ENCODE measurements at regions not wholly inside any gene's neighbourhood (a gene's known extent, or its start where the extent isn't known, plus 50 kb on each side); places are given as distances from the start of the nearest gene placed in this dataset.

DNA sequence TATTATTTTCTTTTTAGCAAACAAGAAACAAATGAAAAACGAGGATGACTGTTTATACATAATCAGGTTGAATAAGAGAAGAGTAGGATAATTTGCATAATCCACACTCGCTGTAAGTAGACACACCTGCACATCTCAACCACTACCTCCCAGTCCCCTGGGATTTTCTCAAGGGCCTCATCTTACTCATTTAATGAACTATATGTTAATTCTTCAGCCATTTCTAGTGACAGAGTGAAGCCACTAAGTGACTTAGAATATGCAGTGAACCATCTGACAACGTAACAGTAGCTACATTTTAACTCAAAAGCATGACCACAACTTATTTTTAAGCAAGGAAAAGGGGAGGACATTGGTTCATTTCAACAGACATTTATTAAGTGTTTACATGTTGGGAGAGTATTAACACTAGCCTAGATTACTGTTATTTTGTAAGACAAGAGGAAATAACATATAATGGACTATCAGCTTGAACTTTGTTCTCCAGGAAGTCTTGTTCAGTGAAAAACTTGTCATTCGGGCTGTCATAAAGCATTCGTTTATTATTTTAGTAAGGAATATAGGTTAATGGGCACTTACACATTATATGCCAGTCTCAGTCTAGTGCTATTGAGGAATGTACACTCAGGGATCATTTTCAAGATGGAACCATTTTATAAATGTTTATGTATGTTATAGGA lies 173.0 kb upstream of the ROBO2 start:
- TF ChIP-seq, protein P1, sequence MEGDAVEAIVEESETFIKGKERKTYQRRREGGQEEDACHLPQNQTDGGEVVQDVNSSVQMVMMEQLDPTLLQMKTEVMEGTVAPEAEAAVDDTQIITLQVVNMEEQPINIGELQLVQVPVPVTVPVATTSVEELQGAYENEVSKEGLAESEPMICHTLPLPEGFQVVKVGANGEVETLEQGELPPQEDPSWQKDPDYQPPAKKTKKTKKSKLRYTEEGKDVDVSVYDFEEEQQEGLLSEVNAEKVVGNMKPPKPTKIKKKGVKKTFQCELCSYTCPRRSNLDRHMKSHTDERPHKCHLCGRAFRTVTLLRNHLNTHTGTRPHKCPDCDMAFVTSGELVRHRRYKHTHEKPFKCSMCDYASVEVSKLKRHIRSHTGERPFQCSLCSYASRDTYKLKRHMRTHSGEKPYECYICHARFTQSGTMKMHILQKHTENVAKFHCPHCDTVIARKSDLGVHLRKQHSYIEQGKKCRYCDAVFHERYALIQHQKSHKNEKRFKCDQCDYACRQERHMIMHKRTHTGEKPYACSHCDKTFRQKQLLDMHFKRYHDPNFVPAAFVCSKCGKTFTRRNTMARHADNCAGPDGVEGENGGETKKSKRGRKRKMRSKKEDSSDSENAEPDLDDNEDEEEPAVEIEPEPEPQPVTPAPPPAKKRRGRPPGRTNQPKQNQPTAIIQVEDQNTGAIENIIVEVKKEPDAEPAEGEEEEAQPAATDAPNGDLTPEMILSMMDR (IDR thresholded peaks at IDR 0.05; ENCODE audit: low read depth, low read length, missing control alignments) = no peak
- no peak for DNase-seq (ENCODE audit: extremely low read depth, low read depth)
- H3K4me3 ChIP-seq (replicated peaks; ENCODE audit: low read depth, low read length) = no peak overlapping the region

DNA sequence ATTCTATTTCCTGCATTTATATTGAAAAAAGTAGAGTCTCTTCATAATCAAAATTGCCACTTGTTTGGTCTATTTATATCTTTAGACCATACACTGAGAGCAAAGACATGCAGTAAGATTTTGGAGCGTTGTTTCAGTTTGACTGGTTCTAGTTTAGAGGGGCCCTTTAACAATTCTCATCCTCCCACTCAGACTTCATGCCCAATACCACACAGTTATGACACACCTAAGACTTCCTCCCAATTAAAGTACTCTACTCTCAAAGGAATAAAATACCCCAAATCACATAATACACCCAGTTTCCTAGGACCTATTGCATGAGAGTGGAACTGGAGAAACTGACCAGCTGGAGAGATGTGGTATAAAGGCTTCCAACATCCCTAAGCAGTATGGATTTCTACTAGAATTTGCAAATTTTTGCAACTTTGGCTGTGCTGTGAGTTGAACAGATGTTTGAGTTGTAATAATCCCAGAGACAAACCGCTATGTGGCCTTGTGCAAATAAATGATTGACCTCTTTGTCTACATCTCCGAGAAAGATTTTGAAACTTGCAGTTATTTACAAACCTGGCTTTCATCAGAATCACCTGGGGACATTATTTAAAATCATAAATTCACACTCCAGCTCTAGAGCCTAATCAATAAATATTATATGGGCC lies 170.0 kb upstream of the ROBO2 start:
- no peak for DNase-seq (ENCODE audit: extremely low read depth, low read depth)
- TF ChIP-seq, protein P1 (IDR thresholded peaks at IDR 0.05; ENCODE audit: low read depth, low read length, missing control alignments) = no peak

DNA sequence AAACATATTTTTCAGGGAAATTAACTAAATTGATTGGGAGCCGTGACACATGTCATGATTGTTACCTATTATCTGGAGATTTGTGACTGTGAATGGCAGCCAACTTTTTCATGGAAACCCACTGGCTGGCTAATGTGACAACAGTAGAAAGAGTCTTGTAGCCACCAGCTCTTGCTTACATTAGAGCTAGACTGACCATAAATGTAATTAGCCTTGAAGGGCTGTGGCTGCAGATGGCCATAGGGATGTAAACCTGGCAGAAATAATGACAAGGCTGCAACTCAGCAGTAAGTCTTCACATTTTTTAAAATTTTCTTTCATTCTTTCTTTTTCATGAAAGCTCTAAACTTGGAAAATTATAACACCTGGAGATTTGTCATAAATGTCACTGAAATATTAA lies 168.2 kb upstream of the ROBO2 start:
- no peak for DNase-seq (ENCODE audit: extremely low read depth, low read depth)
- H3K4me3 ChIP-seq (replicated peaks; ENCODE audit: low read depth, low read length) = no peak overlapping the region
- TF ChIP-seq, protein P1 (IDR thresholded peaks at IDR 0.05; ENCODE audit: low read depth, low read length, missing control alignments) = no peak

More for the DNA sequence above, 170.0 kb upstream of the ROBO2 start:
- no peak overlapping the region for H3K4me3 ChIP-seq (replicated peaks; ENCODE audit: low read depth, low read length)

DNA sequence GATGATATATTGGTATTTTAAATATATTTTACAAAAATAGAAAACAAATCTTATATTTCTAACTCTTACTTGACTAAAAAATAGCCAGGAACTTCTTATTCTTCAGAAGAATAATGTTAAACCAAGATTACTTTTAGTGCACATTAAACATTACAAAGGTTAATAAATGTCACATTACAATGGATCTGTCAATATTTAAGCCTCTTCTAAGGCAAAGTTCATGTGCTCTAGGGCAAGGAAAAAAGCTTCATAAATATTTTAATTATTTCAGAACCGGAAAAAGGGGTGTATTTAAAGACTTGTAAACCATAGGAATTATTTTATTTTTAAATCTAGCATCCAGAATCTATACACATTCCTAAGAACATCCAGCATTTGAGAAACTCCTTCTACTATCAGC lies 166.9 kb upstream of the ROBO2 start:
- H3K4me3 ChIP-seq (replicated peaks; ENCODE audit: low read depth, low read length) = no peak overlapping the region
- DNase-seq (ENCODE audit: extremely low read depth, low read depth) = no peak
- TF ChIP-seq, protein P1 (IDR thresholded peaks at IDR 0.05; ENCODE audit: low read depth, low read length, missing control alignments) = no peak

GRCh38 chr3:76873532-76874242 lies 166.2 kb upstream of the ROBO2 start:
- TF ChIP-seq, protein P1 (IDR thresholded peaks at IDR 0.05; ENCODE audit: low read depth, low read length, missing control alignments) = no peak
- no peak overlapping the region for H3K4me3 ChIP-seq (replicated peaks; ENCODE audit: low read depth, low read length)
- no peak for DNase-seq (ENCODE audit: extremely low read depth, low read depth)

GRCh38 chr3:76879959-76880358 lies 159.9 kb upstream of the ROBO2 start:
- no peak for DNase-seq (ENCODE audit: extremely low read depth, low read depth)
- no peak overlapping the region for H3K4me3 ChIP-seq (replicated peaks; ENCODE audit: low read depth, low read length)
- TF ChIP-seq, protein P1 (IDR thresholded peaks at IDR 0.05; ENCODE audit: low read depth, low read length, missing control alignments) = no peak
